GM18951 (cell line): ENCODE measurements at regions not wholly inside any gene's neighbourhood (a gene's known extent, or its start where the extent isn't known, plus 50 kb on each side); places are given as distances from the start of the nearest gene placed in this dataset.

Experiments used
- POLR2A ChIP-seq: IDR thresholded peaks from 4 replicates; pipeline ENCODE4 v1.6.1; 2011; ENCODE audit warnings: mild to moderate bottlenecking; ENCODE audit not compliant: insufficient read length, insufficient read depth; ENCODE audit errors: extremely low read depth
- in situ Hi-C: fragments of 300-500 bp; cut with MboI; formaldehyde crosslinking; loops from one replicate; pipeline ENCODE4 v1.12.0; 2022; ENCODE audit warnings: low sequenced_read_pairs, mixed read lengths, inconsistent platforms; ENCODE audit not compliant: unreplicated experiment

- in situ Hi-C loops = no loop called here
- TF ChIP-seq POLR2A = no peak
These were observed 739.6 kb upstream of the CXADR start for GRCh38 chr21:16773206-16773605.

GRCh38 chr21:16775076-16775475 lies 737.8 kb upstream of the CXADR start:
- TF ChIP-seq POLR2A = no peak
- in situ Hi-C loops = no loop called here

GRCh38 chr21:16777041-16777720 lies 735.7 kb upstream of the CXADR start:
- in situ Hi-C loops = no loop called here
- TF ChIP-seq POLR2A = no peak

GRCh38 chr21:16788584-16788983 lies 724.3 kb upstream of the CXADR start:
- no peak for TF ChIP-seq POLR2A
- in situ Hi-C loops = no loop called here

GRCh38 chr21:16789636-16790035 lies 723.2 kb upstream of the CXADR start:
- in situ Hi-C loops = no loop called here

GRCh38 chr21:16792101-16792500 lies 720.7 kb upstream of the CXADR start:
- in situ Hi-C loops = no loop called here

More at GRCh38 chr21:16789636-16790035, 723.2 kb upstream of the CXADR start:
- no peak for TF ChIP-seq POLR2A

GRCh38 chr21:16794950-16795349 lies 717.9 kb upstream of the CXADR start:
- TF ChIP-seq POLR2A = no peak
- in situ Hi-C loops = no loop called here

More at GRCh38 chr21:16792101-16792500, 720.7 kb upstream of the CXADR start:
- no peak for TF ChIP-seq POLR2A

- in situ Hi-C loops = no loop called here
- no peak for TF ChIP-seq POLR2A
These were observed 716.1 kb upstream of the CXADR start for GRCh38 chr21:16796776-16797175.

- no peak for TF ChIP-seq POLR2A
- in situ Hi-C loops = no loop called here
These were observed 715.3 kb upstream of the CXADR start for GRCh38 chr21:16797540-16797939.

GRCh38 chr21:16797966-16798365 lies 714.9 kb upstream of the CXADR start:
- TF ChIP-seq POLR2A = no peak
- in situ Hi-C loops = no loop called here

GRCh38 chr21:16800536-16801275 lies 712.1 kb upstream of the CXADR start:
- in situ Hi-C loops = no loop called here
- TF ChIP-seq POLR2A = no peak

- no peak for TF ChIP-seq POLR2A
- in situ Hi-C loops = no loop called here
These were observed 701.8 kb upstream of the CXADR start for GRCh38 chr21:16811011-16811410.

- in situ Hi-C loops = no loop called here
- no peak for TF ChIP-seq POLR2A
These were observed 700.9 kb upstream of the CXADR start for GRCh38 chr21:16811970-16812369.

- in situ Hi-C loops = no loop called here
- TF ChIP-seq POLR2A = no peak
These were observed 697.6 kb upstream of the CXADR start for GRCh38 chr21:16815243-16815642.
